Endothelial cell of umbilical vein (primary cell): ENCODE measurements at regions not wholly inside any gene's neighbourhood (a gene's known extent, or its start where the extent isn't known, plus 50 kb on each side); places are given as distances from the start of the nearest gene placed in this dataset.

Experiments
- BruUV-seq: library from RNA; stranded (reverse); fragments of 400-500 nt; replicated peaks from 2 replicates; lab custom pipeline; 2021; lab: Mats Ljungman, UMichigan
- CTCF ChIA-PET: fragments of 300-600, 350-600 bp; sonication (Branson Sonifier 250); formaldehyde crosslinking; loops from one replicate; lab custom pipeline; 2021; ENCODE audit warnings: antibody characterized with exemption, inconsistent platforms; lab: Charles Lee
- POLR2A ChIA-PET: fragments of 300-600, 350-600 bp; sonication (Branson Sonifier 250); formaldehyde crosslinking; loops from one replicate; lab custom pipeline; 2021; ENCODE audit warnings: antibody characterized with exemption, inconsistent platforms; lab: Charles Lee
- DNase-seq: peaks from one replicate; pipeline ENCODE4 v3.0.0-alpha.2; 2011; ENCODE audit warnings: low read depth, low spot score
- FAIRE-seq: peaks from 2 replicates; lab custom pipeline; 2011; peaks lifted over from hg19 to GRCh38; lab: Jason Lieb, UNC
- H2AFZ ChIP-seq: 2 replicates; pipeline ENCODE4 v1.6.0; 2012; ENCODE audit warnings: low read depth, low read length, control low read depth, inconsistent platforms
- H3K27ac ChIP-seq: 2 replicates; pipeline ENCODE4 v1.5.1; 2011; ENCODE audit warnings: low read depth, mild to moderate bottlenecking, control low read depth, low read length, moderate library complexity; ENCODE audit not compliant: insufficient read depth
- H3K27me3 ChIP-seq, 2 experiments: 2 replicates each; pipeline versions ENCODE4 v1.6.0 to v1.6.1; 2011; ENCODE audit warnings: low read length in 2 of 2, mixed read lengths in 1 of 2; ENCODE audit not compliant: control insufficient read depth in 2 of 2, insufficient read depth in 2 of 2
- H3K36me3 ChIP-seq, 2 experiments: 2 replicates in 1 of 2; 3 replicates in 1 of 2; pipeline ENCODE4 v1.5.1; 2011; ENCODE audit warnings: low read length in 2 of 2, mild to moderate bottlenecking in 1 of 2, moderate library complexity in 1 of 2; ENCODE audit not compliant: control insufficient read depth in 2 of 2, insufficient read depth in 2 of 2; ENCODE audit errors: extremely low read depth in 1 of 2
- H3K4me1 ChIP-seq: 3 replicates; pipeline ENCODE4 v1.5.1; 2011; ENCODE audit warnings: mild to moderate bottlenecking, low read length; ENCODE audit not compliant: control insufficient read depth, insufficient read depth; ENCODE audit errors: extremely low read depth
- H3K4me2 ChIP-seq: 2 replicates; pipeline ENCODE4 v1.6.1; 2011; ENCODE audit warnings: low read length, control low read depth, mixed read lengths; ENCODE audit not compliant: insufficient read depth
- H3K4me3 ChIP-seq, 3 experiments: fragments of 200-600 bp in 1 of 3; sonication (generic), shearing (Covaris generic) in 1 of 3; replicated peaks in 1 of 3; 2 replicates each; pipeline ENCODE4 v1.5.1; 2011 to 2016; ENCODE audit warnings: control low read depth in 3 of 3, low read length in 3 of 3, mild to moderate bottlenecking in 2 of 3, inconsistent platforms in 1 of 3, low read depth in 1 of 3, moderate library complexity in 1 of 3; ENCODE audit not compliant: insufficient read depth in 1 of 3
- H3K79me2 ChIP-seq: 2 replicates; pipeline ENCODE4 v1.6.0; 2012; ENCODE audit warnings: low read length, inconsistent platforms; ENCODE audit not compliant: control insufficient read depth, insufficient read depth
- H3K9ac ChIP-seq: replicated peaks from 2 replicates; pipeline ENCODE3; 2011; ENCODE audit warnings: low read length, control low read depth; ENCODE audit not compliant: insufficient read depth; ENCODE audit errors: extremely low read depth
- H3K9me1 ChIP-seq: replicated peaks from 3 replicates; pipeline ENCODE4 v1.6.0; 2011; ENCODE audit warnings: mild to moderate bottlenecking, low read length; ENCODE audit not compliant: control insufficient read depth, insufficient read depth; ENCODE audit errors: extremely low read depth
- H3K9me3 ChIP-seq: replicated peaks from 2 replicates; pipeline ENCODE4 v1.5.1; 2012; ENCODE audit warnings: low read length, inconsistent platforms; ENCODE audit not compliant: control insufficient read depth, insufficient read depth
- H4K20me1 ChIP-seq: replicated peaks from 2 replicates; pipeline ENCODE3; 2011; ENCODE audit warnings: mild to moderate bottlenecking, low read length; ENCODE audit not compliant: control insufficient read depth, insufficient read depth; ENCODE audit errors: extremely low read depth
- EZH2 ChIP-seq: IDR thresholded peaks from 2 replicates; pipeline ENCODE4 v1.6.1; 2012; ENCODE audit warnings: borderline replicate concordance, low read depth, mild to moderate bottlenecking, moderate library complexity, low read length, inconsistent platforms; ENCODE audit not compliant: severe bottlenecking
- FOS ChIP-seq: IDR thresholded peaks from 2 replicates; pipeline ENCODE4 v1.6.1; 2011; ENCODE audit warnings: mild to moderate bottlenecking, low read length, moderate library complexity, borderline replicate concordance; ENCODE audit not compliant: insufficient read depth
- GATA2 ChIP-seq: IDR thresholded peaks from 2 replicates; pipeline ENCODE4 v1.7.0; 2011; ENCODE audit warnings: low read depth, mild to moderate bottlenecking, moderate library complexity, mixed read lengths, low read length; ENCODE audit not compliant: insufficient read length, insufficient read depth
- JUN ChIP-seq: IDR thresholded peaks from 2 replicates; pipeline ENCODE4 v1.6.1; 2011; ENCODE audit warnings: borderline replicate concordance, low read depth; ENCODE audit not compliant: insufficient read length, insufficient read depth
- MYC ChIP-seq: IDR thresholded peaks from one replicate; pipeline ENCODE4 v1.6.1; 2011; ENCODE audit warnings: mild to moderate bottlenecking, low read depth, low read length
- POLR2A ChIP-seq: IDR thresholded peaks from 2 replicates; pipeline ENCODE4 v1.6.1; 2012; ENCODE audit warnings: low read depth, mild to moderate bottlenecking, control low read depth, low read length
- POLR2AphosphoS5 ChIP-seq: IDR thresholded peaks from 2 replicates; pipeline ENCODE4 v1.6.1; 2012; ENCODE audit warnings: low read depth, mild to moderate bottlenecking, control low read depth, low read length, moderate library complexity; ENCODE audit not compliant: insufficient read depth
- dilution Hi-C: fragments of 300-500 bp; cut with MboI; formaldehyde crosslinking; loops from one replicate; pipeline ENCODE4 v1.15.0; 2019; ENCODE audit warnings: low sequenced_read_pairs; ENCODE audit not compliant: extremely low pct_ligation_motif_present
- intact Hi-C: fragments of 100-400 bp; cut with micrococcal nuclease; formaldehyde crosslinking; loops from one replicate; pipeline ENCODE4 v1.10.0; 2022
- TF ChIP-seq, protein P1 (sequence below): IDR thresholded peaks from 2 replicates; pipeline ENCODE4 v1.6.1; 2011; ENCODE audit not compliant: insufficient read depth, insufficient read length
- TF ChIP-seq, protein P2 (sequence below), 2 donors: IDR thresholded peaks; 1 replicate in 1 of 2; 2 replicates in 1 of 2; pipeline ENCODE4 v1.5.1; 2011; ENCODE audit warnings: low read length in 2 of 2, mild to moderate bottlenecking in 2 of 2, moderate library complexity in 2 of 2, control low read depth in 1 of 2, inconsistent platforms in 1 of 2, low read depth in 1 of 2; ENCODE audit not compliant: insufficient read depth in 1 of 2; ENCODE audit errors: extremely low read depth in 1 of 2

DNA sequence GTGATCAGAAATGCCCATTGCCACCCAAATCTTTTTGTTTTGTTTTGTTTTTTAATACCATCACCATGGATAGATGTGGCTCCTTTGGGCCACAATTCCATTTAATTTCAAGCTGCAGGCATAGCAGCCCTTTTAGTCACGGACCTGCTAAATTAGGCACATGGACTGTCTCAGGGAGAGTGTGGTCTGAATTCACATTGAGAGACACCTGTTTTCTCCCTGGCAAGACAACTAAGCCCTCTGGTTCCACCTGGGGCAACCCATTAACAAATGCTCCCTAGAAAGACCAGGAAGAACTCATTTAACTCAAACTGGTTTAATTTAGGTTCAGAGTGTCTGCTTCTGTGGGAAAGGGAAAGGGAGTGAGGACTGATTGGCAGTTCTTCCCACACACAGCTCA is 88.2 kb upstream of the ANKRD1 start:
- Histone ChIP-seq H2AFZ (no peak overlapping the region), H3K9me3 (no peaks in the 10 kb centered on the region), H3K27ac (no peak overlapping the region), H3K4me2 (no peak overlapping the region), H3K27me3 (no peaks in the 10 kb centered on the region), H3K36me3 (no peaks in the 10 kb centered on the region), H3K4me3 (no peak overlapping the region), H3K4me1 (no peaks in the 10 kb centered on the region), H3K9me1 (no peaks in the 10 kb centered on the region), H3K9ac (no peak overlapping the region), H3K79me2 (no peaks in the 10 kb centered on the region), H4K20me1 (no peaks in the 10 kb centered on the region)
- intact Hi-C loops, result no loop called here
- FAIRE-seq, result no peak
- ChIA-PET POLR2A (no interaction called here), CTCF (interaction anchor here (0.7 to 9.5 kb wide), 3 partner anchors 239 to 361 kb away, joined by 4 to 134 read pairs (median 4); no protein-coding TSS in a partner anchor)
- no TSS peak for BruUV-seq
- dilution Hi-C loops, result no loop called here
- no peak for TF ChIP-seq EZH2
- no peak for TF ChIP-seq FOS
- TF ChIP-seq, protein P1, sequence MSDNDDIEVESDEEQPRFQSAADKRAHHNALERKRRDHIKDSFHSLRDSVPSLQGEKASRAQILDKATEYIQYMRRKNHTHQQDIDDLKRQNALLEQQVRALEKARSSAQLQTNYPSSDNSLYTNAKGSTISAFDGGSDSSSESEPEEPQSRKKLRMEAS, result no peak
- TF ChIP-seq POLR2A, result no peak
- TF ChIP-seq GATA2, result no peak
- TF ChIP-seq MYC, result no peak
- TF ChIP-seq JUN, result no peak
- no peak for TF ChIP-seq POLR2AphosphoS5
- TF ChIP-seq, protein P2, sequence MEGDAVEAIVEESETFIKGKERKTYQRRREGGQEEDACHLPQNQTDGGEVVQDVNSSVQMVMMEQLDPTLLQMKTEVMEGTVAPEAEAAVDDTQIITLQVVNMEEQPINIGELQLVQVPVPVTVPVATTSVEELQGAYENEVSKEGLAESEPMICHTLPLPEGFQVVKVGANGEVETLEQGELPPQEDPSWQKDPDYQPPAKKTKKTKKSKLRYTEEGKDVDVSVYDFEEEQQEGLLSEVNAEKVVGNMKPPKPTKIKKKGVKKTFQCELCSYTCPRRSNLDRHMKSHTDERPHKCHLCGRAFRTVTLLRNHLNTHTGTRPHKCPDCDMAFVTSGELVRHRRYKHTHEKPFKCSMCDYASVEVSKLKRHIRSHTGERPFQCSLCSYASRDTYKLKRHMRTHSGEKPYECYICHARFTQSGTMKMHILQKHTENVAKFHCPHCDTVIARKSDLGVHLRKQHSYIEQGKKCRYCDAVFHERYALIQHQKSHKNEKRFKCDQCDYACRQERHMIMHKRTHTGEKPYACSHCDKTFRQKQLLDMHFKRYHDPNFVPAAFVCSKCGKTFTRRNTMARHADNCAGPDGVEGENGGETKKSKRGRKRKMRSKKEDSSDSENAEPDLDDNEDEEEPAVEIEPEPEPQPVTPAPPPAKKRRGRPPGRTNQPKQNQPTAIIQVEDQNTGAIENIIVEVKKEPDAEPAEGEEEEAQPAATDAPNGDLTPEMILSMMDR (IDR thresholded peaks at IDR 0.05; ENCODE audit: extremely low read depth in 1 of 2, insufficient read depth in 1 of 2, low read depth in 1 of 2, low read length in 2 of 2), result no peak
- DNase-seq, result no peak
